ENCODE measurements at regions not wholly inside any gene's neighbourhood (a gene's known extent, or its start where the extent isn't known, plus 50 kb on each side); places are given as distances from the start of the nearest gene placed in this dataset.

DNA sequence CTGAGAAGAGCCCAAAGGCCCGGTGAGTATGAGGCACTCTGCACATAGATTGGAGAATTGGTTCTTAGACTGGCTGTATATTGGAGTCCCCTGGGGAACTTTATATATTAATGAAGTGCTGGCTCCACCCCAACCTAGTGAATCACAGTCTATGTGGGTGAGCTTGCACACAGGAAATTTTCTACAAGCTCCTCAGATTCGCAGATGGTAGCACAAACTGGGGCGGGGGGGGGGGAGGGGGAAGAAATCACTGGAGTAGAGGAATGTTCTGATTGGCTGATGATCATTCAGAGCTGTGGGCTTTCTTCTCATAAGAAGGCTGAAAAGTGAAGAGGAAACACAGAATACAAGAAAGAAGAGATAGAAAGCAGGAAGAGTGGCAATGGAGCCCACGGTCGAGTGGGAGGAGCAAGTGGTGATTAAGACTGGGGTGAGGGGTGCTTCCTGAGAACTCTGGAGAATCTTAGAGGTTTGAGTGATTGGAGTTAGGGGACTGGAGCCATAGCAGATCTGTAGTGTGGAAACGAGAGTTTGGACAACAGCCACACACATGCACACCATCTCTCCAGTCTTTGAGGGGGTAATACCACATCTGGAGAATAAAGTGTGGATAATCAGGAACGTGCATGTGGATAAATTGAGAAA, 465.9 kb upstream of the DAB1 start:
- Histone ChIP-seq H2AFZ (ENCODE audit: low read length) (no peak overlapping the region), H3K27ac (ENCODE audit: low read depth, low read length) (no peak overlapping the region), H3K4me2 (ENCODE audit: insufficient read depth, low read length) (no peak overlapping the region), H3K27me3 (ENCODE audit: insufficient read depth, low read length) (no peaks in the 10 kb centered on the region), H3K4me3 (ENCODE audit: insufficient read depth, low read length) (no peak overlapping the region), H3K9me3 (ENCODE audit: low read depth, low read length) (peaks cover 2% of the 10 kb centered on the region), H4K20me1 (ENCODE audit: insufficient read depth, low read length) (no peaks in the 10 kb centered on the region), H3K36me3 (ENCODE audit: insufficient read depth, low read length) (no peaks in the 10 kb centered on the region), H3K79me2 (ENCODE audit: insufficient read depth, low read length) (no peaks in the 10 kb centered on the region), H3K4me1 (ENCODE audit: insufficient read depth, low read length) (no peaks in the 10 kb centered on the region)
- TF ChIP-seq, protein P1, sequence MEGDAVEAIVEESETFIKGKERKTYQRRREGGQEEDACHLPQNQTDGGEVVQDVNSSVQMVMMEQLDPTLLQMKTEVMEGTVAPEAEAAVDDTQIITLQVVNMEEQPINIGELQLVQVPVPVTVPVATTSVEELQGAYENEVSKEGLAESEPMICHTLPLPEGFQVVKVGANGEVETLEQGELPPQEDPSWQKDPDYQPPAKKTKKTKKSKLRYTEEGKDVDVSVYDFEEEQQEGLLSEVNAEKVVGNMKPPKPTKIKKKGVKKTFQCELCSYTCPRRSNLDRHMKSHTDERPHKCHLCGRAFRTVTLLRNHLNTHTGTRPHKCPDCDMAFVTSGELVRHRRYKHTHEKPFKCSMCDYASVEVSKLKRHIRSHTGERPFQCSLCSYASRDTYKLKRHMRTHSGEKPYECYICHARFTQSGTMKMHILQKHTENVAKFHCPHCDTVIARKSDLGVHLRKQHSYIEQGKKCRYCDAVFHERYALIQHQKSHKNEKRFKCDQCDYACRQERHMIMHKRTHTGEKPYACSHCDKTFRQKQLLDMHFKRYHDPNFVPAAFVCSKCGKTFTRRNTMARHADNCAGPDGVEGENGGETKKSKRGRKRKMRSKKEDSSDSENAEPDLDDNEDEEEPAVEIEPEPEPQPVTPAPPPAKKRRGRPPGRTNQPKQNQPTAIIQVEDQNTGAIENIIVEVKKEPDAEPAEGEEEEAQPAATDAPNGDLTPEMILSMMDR (IDR thresholded peaks at IDR 0.05; ENCODE audit: extremely low read depth, low read depth, low read length), result no peak
- DNase-seq (ENCODE audit: insufficient read length, low spot score, missing footprints), result no peak

DNA sequence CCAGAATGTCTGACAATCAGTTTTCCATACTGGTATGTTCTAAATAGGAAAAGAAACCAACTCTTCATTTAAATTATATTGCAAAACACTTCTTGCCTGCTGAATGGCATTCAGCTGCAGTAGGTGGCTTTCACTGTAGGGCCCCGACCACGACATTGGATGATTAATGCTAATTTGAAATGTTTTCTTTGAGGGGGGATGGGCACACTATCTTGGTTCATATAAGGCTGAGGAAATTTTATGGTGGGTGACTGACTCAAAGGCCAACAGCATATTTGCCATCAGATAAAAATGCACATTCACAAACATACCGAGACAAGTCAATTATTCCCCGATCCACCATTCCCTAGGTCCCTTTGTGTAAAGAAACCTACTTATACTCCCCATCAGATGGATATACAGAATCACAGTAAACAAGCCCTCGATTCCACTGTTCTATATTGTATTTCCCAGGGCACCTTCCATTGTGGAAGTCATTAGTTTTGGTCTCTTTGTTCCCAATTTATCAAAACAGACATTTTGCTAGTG, 464.2 kb upstream of the DAB1 start:
- no peak overlapping the region for H3K4me3 ChIP-seq (ENCODE audit: insufficient read depth, low read length)
- H3K27ac ChIP-seq (ENCODE audit: low read depth, low read length), result no peak overlapping the region
- H3K36me3 ChIP-seq (ENCODE audit: insufficient read depth, low read length), result no peaks in the 10 kb centered on the region
- H4K20me1 ChIP-seq (ENCODE audit: insufficient read depth, low read length), result no peaks in the 10 kb centered on the region
- no peak for DNase-seq (ENCODE audit: insufficient read length, low spot score, missing footprints)
- no peaks in the 10 kb centered on the region for H3K4me1 ChIP-seq (ENCODE audit: insufficient read depth, low read length)
- TF ChIP-seq, protein P1 (IDR thresholded peaks at IDR 0.05; ENCODE audit: extremely low read depth, low read depth, low read length), result no peak
- H3K9me3 ChIP-seq (ENCODE audit: low read depth, low read length), result peaks cover 2% of the 10 kb centered on the region
- no peak overlapping the region for H2AFZ ChIP-seq (ENCODE audit: low read length)
- no peaks in the 10 kb centered on the region for H3K79me2 ChIP-seq (ENCODE audit: insufficient read depth, low read length)
- H3K27me3 ChIP-seq (ENCODE audit: insufficient read depth, low read length), result no peaks in the 10 kb centered on the region
- no peak overlapping the region for H3K4me2 ChIP-seq (ENCODE audit: insufficient read depth, low read length)

DNA sequence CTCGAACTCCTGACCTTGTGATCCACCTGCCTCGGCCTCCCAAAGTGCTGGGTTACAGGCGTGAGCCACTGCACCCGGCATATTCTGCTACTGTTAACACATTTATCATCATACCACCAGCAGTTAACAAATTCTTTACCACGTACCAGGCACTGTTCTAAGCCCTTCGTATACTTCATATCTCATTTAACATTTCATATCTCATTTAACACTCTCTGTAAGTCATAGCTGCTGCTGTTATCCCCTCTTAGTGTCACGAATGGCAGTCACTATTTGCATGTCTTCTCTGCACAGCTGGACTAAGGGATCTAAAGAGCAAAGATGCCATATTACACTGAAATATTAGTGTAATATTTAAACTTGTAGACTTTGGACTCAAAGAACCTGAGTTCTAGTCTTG, 462.5 kb upstream of the DAB1 start:
- TF ChIP-seq, protein P1 (IDR thresholded peaks at IDR 0.05; ENCODE audit: extremely low read depth, low read depth, low read length), result no peak
- Histone ChIP-seq H3K9me3 (ENCODE audit: low read depth, low read length) (peaks cover 2% of the 10 kb centered on the region), H3K4me3 (ENCODE audit: insufficient read depth, low read length) (no peak overlapping the region), H3K4me1 (ENCODE audit: insufficient read depth, low read length) (no peaks in the 10 kb centered on the region), H3K36me3 (ENCODE audit: insufficient read depth, low read length) (no peaks in the 10 kb centered on the region), H2AFZ (ENCODE audit: low read length) (no peak overlapping the region), H4K20me1 (ENCODE audit: insufficient read depth, low read length) (no peaks in the 10 kb centered on the region), H3K27ac (ENCODE audit: low read depth, low read length) (no peak overlapping the region), H3K27me3 (ENCODE audit: insufficient read depth, low read length) (no peaks in the 10 kb centered on the region), H3K79me2 (ENCODE audit: insufficient read depth, low read length) (no peaks in the 10 kb centered on the region), H3K4me2 (ENCODE audit: insufficient read depth, low read length) (no peak overlapping the region)
- DNase-seq (ENCODE audit: insufficient read length, low spot score, missing footprints), result no peak

DNA sequence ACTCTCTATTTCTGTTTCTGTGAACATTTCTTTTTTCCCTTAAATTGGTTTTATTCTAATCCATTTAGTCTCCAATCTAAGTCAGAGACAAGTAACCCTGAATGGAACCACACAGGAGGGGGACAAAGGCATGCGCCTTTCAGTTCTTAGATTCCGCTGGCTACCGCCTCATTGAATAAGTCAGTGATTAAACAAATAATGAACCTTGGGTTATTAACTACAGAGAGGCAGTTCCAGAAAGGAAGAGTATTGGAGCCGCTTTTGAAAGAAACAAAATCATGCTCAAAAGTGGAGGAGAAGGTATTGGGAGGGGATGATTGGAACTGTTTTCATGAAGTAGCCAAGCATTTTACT, 459.8 kb upstream of the DAB1 start:
- Histone ChIP-seq H4K20me1 (ENCODE audit: insufficient read depth, low read length) (no peaks in the 10 kb centered on the region), H3K4me2 (ENCODE audit: insufficient read depth, low read length) (no peak overlapping the region), H3K4me1 (ENCODE audit: insufficient read depth, low read length) (no peaks in the 10 kb centered on the region), H3K9me3 (ENCODE audit: low read depth, low read length) (no peaks in the 10 kb centered on the region), H3K36me3 (ENCODE audit: insufficient read depth, low read length) (no peaks in the 10 kb centered on the region), H2AFZ (ENCODE audit: low read length) (no peak overlapping the region), H3K27me3 (ENCODE audit: insufficient read depth, low read length) (no peaks in the 10 kb centered on the region), H3K4me3 (ENCODE audit: insufficient read depth, low read length) (no peak overlapping the region), H3K79me2 (ENCODE audit: insufficient read depth, low read length) (no peaks in the 10 kb centered on the region), H3K27ac (ENCODE audit: low read depth, low read length) (no peak overlapping the region)
- no peak for DNase-seq (ENCODE audit: insufficient read length, low spot score, missing footprints)
- TF ChIP-seq, protein P1 (IDR thresholded peaks at IDR 0.05; ENCODE audit: extremely low read depth, low read depth, low read length), result no peak
